ENCODE measurements at regions not wholly inside any gene's neighbourhood (a gene's known extent, or its start where the extent isn't known, plus 50 kb on each side); places are given as distances from the start of the nearest gene placed in this dataset.

DNA sequence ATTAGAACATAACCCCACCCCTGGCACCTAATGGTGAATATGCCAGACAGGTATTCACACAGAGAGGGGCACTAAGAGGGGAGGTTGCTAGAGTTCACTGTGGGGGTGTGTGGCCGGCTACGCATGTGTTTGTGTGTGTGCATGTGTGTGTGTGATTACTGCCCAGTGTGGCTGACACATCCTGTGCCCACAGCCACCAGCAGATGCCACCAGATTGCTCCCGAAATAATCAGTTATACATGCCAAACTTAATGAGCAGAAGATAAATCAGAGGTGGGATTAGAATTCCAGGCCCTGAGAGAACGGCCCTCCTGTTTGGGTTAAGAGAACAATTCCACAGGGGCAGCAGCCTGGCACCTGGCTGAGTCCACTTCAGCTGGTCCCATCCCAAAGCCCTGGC is 91.8 kb upstream of the TBCA start:
- H3K4me3 Mint-ChIP-seq, result no peak overlapping the region
- DNase-seq (ENCODE audit: low spot score) (no peak), ATAC-seq (peak; percentile 36; the same call in 1 of the 2 replicates)
- TF ChIP-seq TEAD4 (CRISPR knock-in tag; IDR thresholded peaks at IDR 0.05), result no peak
- TF ChIP-seq ZNF121 (CRISPR knock-in tag; IDR thresholded peaks at IDR 0.05), result no peak
- TF ChIP-seq CREM (CRISPR knock-in tag; IDR thresholded peaks at IDR 0.05), result no peak
- TF ChIP-seq, protein P1, sequence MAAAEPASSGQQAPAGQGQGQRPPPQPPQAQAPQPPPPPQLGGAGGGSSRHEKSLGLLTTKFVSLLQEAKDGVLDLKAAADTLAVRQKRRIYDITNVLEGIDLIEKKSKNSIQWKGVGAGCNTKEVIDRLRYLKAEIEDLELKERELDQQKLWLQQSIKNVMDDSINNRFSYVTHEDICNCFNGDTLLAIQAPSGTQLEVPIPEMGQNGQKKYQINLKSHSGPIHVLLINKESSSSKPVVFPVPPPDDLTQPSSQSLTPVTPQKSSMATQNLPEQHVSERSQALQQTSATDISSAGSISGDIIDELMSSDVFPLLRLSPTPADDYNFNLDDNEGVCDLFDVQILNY (CRISPR knock-in tag; IDR thresholded peaks at IDR 0.05), result no peak
- TF ChIP-seq NR3C1 (CRISPR knock-in tag; conservative IDR thresholded peaks at IDR 0.05; ENCODE audit: low read depth), result no peak
- TF ChIP-seq OVOL2 (CRISPR knock-in tag; IDR thresholded peaks at IDR 0.05; ENCODE audit: borderline replicate concordance), result no peak
- no peak for TF ChIP-seq GRHL2 (CRISPR knock-in tag; IDR thresholded peaks at IDR 0.05; ENCODE audit: insufficient replicate concordance, severe bottlenecking)
- no peak for TF ChIP-seq NFYB (CRISPR knock-in tag; conservative IDR thresholded peaks at IDR 0.05; ENCODE audit: low read depth)
- TF ChIP-seq, protein P2, sequence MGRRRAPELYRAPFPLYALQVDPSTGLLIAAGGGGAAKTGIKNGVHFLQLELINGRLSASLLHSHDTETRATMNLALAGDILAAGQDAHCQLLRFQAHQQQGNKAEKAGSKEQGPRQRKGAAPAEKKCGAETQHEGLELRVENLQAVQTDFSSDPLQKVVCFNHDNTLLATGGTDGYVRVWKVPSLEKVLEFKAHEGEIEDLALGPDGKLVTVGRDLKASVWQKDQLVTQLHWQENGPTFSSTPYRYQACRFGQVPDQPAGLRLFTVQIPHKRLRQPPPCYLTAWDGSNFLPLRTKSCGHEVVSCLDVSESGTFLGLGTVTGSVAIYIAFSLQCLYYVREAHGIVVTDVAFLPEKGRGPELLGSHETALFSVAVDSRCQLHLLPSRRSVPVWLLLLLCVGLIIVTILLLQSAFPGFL (CRISPR knock-in tag; IDR thresholded peaks at IDR 0.05; ENCODE audit: borderline replicate concordance), result no peak
- no peak for TF ChIP-seq ATF1 (CRISPR knock-in tag; IDR thresholded peaks at IDR 0.05)
- no peak for TF ChIP-seq RORB (CRISPR knock-in tag; IDR thresholded peaks at IDR 0.05)
- TF ChIP-seq, protein P3, sequence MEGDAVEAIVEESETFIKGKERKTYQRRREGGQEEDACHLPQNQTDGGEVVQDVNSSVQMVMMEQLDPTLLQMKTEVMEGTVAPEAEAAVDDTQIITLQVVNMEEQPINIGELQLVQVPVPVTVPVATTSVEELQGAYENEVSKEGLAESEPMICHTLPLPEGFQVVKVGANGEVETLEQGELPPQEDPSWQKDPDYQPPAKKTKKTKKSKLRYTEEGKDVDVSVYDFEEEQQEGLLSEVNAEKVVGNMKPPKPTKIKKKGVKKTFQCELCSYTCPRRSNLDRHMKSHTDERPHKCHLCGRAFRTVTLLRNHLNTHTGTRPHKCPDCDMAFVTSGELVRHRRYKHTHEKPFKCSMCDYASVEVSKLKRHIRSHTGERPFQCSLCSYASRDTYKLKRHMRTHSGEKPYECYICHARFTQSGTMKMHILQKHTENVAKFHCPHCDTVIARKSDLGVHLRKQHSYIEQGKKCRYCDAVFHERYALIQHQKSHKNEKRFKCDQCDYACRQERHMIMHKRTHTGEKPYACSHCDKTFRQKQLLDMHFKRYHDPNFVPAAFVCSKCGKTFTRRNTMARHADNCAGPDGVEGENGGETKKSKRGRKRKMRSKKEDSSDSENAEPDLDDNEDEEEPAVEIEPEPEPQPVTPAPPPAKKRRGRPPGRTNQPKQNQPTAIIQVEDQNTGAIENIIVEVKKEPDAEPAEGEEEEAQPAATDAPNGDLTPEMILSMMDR (IDR thresholded peaks at IDR 0.05), result no peak
- no peak for TF ChIP-seq KAT7 (CRISPR knock-in tag; IDR thresholded peaks at IDR 0.05; ENCODE audit: borderline replicate concordance)
- TF ChIP-seq ZNF219 (CRISPR knock-in tag; IDR thresholded peaks at IDR 0.05; ENCODE audit: borderline replicate concordance), result no peak
- TF ChIP-seq, protein P4, sequence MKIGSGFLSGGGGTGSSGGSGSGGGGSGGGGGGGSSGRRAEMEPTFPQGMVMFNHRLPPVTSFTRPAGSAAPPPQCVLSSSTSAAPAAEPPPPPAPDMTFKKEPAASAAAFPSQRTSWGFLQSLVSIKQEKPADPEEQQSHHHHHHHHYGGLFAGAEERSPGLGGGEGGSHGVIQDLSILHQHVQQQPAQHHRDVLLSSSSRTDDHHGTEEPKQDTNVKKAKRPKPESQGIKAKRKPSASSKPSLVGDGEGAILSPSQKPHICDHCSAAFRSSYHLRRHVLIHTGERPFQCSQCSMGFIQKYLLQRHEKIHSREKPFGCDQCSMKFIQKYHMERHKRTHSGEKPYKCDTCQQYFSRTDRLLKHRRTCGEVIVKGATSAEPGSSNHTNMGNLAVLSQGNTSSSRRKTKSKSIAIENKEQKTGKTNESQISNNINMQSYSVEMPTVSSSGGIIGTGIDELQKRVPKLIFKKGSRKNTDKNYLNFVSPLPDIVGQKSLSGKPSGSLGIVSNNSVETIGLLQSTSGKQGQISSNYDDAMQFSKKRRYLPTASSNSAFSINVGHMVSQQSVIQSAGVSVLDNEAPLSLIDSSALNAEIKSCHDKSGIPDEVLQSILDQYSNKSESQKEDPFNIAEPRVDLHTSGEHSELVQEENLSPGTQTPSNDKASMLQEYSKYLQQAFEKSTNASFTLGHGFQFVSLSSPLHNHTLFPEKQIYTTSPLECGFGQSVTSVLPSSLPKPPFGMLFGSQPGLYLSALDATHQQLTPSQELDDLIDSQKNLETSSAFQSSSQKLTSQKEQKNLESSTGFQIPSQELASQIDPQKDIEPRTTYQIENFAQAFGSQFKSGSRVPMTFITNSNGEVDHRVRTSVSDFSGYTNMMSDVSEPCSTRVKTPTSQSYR (CRISPR knock-in tag; IDR thresholded peaks at IDR 0.05), result no peak
- TF ChIP-seq, protein P5, sequence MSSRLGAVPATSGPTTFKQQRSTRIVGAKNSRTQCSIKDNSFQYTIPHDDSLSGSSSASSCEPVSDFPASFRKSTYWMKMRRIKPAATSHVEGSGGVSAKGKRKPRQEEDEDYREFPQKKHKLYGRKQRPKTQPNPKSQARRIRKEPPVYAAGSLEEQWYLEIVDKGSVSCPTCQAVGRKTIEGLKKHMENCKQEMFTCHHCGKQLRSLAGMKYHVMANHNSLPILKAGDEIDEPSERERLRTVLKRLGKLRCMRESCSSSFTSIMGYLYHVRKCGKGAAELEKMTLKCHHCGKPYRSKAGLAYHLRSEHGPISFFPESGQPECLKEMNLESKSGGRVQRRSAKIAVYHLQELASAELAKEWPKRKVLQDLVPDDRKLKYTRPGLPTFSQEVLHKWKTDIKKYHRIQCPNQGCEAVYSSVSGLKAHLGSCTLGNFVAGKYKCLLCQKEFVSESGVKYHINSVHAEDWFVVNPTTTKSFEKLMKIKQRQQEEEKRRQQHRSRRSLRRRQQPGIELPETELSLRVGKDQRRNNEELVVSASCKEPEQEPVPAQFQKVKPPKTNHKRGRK (CRISPR knock-in tag; IDR thresholded peaks at IDR 0.05; ENCODE audit: borderline replicate concordance), result no peak
- H3K9me3 Mint-ChIP-seq, result no peaks in the 10 kb centered on the region
- ChIA-PET CTCF (interaction anchor here (0.5 to 1.6 kb wide), 2 partner anchors 9 to 90 kb away, joined by 3 to 9 read pairs; no protein-coding TSS in a partner anchor), POLR2A (no interaction called here)
- H3K36me3 Mint-ChIP-seq, result no peaks in the 10 kb centered on the region
- H3K27me3 Mint-ChIP-seq (ENCODE audit: low read depth), result peaks cover 14% of the 10 kb centered on the region
- H3K4me1 Mint-ChIP-seq, result peaks cover 3% of the 10 kb centered on the region; the same call in 1 of the 2 replicates
- H3K27ac Mint-ChIP-seq, result no peak overlapping the region

DNA sequence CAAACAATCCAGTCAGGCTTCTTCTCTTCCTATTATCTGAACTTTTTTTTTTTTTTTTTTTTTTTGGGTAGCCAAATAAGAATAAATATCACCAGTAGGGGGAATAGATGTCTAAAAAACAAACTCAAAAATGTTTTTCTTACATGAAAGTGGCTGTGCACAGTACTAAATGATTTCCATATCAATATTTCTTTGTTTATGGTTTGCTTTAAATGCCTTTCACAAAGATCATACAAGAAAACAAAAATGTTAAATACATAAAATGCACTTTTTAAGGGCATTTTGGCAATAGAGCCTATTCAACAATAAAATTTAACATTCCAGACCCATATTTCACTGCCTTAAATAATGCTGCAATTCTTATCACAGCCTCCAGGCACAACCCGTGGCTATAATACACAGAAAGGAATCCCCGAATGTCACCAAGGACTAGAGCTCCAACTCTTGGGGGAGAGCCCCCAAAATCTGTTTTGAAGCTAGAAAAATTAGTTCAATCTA is 91.1 kb upstream of the TBCA start:
- CTCF ChIA-PET, result interaction anchor here (0.5 to 1.6 kb wide), 2 partner anchors 10 to 91 kb away, joined by 3 to 9 read pairs; no protein-coding TSS in a partner anchor
- Mint-ChIP-seq H3K9me3 (no peaks in the 10 kb centered on the region), H3K27ac (no peak overlapping the region), H3K27me3 (ENCODE audit: low read depth) (peaks cover 21% of the 10 kb centered on the region), H3K36me3 (no peaks in the 10 kb centered on the region), H3K4me3 (no peak overlapping the region), H3K4me1 (peaks cover 3% of the 10 kb centered on the region; the same call in 1 of the 2 replicates)
- POLR2A ChIA-PET, result no interaction called here
- DNase-seq (ENCODE audit: low spot score), result no peak
- ATAC-seq, result no peak; the same call in 1 of the 2 replicates
- TF ChIP-seq ATF1 (CRISPR knock-in tag; IDR thresholded peaks at IDR 0.05), result no peak
- TF ChIP-seq NFATC4 (CRISPR knock-in tag; IDR thresholded peaks at IDR 0.05), result no peak
- TF ChIP-seq GTF2I (CRISPR knock-in tag; conservative IDR thresholded peaks at IDR 0.05), result no peak
- TF ChIP-seq, protein P6, sequence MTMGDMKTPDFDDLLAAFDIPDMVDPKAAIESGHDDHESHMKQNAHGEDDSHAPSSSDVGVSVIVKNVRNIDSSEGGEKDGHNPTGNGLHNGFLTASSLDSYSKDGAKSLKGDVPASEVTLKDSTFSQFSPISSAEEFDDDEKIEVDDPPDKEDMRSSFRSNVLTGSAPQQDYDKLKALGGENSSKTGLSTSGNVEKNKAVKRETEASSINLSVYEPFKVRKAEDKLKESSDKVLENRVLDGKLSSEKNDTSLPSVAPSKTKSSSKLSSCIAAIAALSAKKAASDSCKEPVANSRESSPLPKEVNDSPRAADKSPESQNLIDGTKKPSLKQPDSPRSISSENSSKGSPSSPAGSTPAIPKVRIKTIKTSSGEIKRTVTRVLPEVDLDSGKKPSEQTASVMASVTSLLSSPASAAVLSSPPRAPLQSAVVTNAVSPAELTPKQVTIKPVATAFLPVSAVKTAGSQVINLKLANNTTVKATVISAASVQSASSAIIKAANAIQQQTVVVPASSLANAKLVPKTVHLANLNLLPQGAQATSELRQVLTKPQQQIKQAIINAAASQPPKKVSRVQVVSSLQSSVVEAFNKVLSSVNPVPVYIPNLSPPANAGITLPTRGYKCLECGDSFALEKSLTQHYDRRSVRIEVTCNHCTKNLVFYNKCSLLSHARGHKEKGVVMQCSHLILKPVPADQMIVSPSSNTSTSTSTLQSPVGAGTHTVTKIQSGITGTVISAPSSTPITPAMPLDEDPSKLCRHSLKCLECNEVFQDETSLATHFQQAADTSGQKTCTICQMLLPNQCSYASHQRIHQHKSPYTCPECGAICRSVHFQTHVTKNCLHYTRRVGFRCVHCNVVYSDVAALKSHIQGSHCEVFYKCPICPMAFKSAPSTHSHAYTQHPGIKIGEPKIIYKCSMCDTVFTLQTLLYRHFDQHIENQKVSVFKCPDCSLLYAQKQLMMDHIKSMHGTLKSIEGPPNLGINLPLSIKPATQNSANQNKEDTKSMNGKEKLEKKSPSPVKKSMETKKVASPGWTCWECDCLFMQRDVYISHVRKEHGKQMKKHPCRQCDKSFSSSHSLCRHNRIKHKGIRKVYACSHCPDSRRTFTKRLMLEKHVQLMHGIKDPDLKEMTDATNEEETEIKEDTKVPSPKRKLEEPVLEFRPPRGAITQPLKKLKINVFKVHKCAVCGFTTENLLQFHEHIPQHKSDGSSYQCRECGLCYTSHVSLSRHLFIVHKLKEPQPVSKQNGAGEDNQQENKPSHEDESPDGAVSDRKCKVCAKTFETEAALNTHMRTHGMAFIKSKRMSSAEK (CRISPR knock-in tag; IDR thresholded peaks at IDR 0.05; ENCODE audit: borderline replicate concordance), result no peak
- TF ChIP-seq PRRX2 (CRISPR knock-in tag; IDR thresholded peaks at IDR 0.05), result no peak
- no peak for TF ChIP-seq GABPB1 (CRISPR knock-in tag; IDR thresholded peaks at IDR 0.05)
